Inferior parietal cortex (tissue), 1 donor: ENCODE measurements at regions not wholly inside any gene's neighbourhood (a gene's known extent, or its start where the extent isn't known, plus 50 kb on each side); places are given as distances from the start of the nearest gene placed in this dataset.
A peak's percentile ranks its signal among the peaks of the same experiment; 100 is the strongest.
"Not testable (repeated sequence)": the region's sequence is repeated elsewhere in the genome, so short reads cannot be mapped to it uniquely, and the experiment has no call there.

Experiments
- DNase-seq: peaks from one replicate; pipeline ENCODE4 v3.0.0-alpha.2; 2016; ENCODE audit errors: extremely low spot score

- DNase-seq, result no peak
Observed at GRCh38 chrX:43224496-43224895, 431.6 kb upstream of the MAOA start.

GRCh38 chrX:43225626-43226328 is 430.3 kb upstream of the MAOA start:
- DNase-seq, result no peak

GRCh38 chrX:43238461-43238945 is 417.6 kb upstream of the MAOA start:
- peak; percentile 1 for DNase-seq

GRCh38 chrX:43239356-43239755 is 416.7 kb upstream of the MAOA start:
- no peak for DNase-seq

GRCh38 chrX:43255596-43255995 is 400.5 kb upstream of the MAOA start:
- no peak for DNase-seq

GRCh38 chrX:43266487-43266886 is 389.6 kb upstream of the MAOA start:
- DNase-seq, result no peak

GRCh38 chrX:43267652-43268051 is 388.4 kb upstream of the MAOA start:
- DNase-seq, result no peak

GRCh38 chrX:43269201-43269600 is 386.9 kb upstream of the MAOA start:
- DNase-seq, result peak; percentile 1

GRCh38 chrX:43277879-43278278 is 378.2 kb upstream of the MAOA start:
- DNase-seq, result no peak

GRCh38 chrX:43278440-43278839 is 377.7 kb upstream of the MAOA start:
- no peak for DNase-seq

GRCh38 chrX:43279341-43279808 is 376.7 kb upstream of the MAOA start:
- no peak for DNase-seq

GRCh38 chrX:43283187-43283586 is 372.9 kb upstream of the MAOA start:
- no peak for DNase-seq

GRCh38 chrX:43311625-43312024 is 344.5 kb upstream of the MAOA start:
- not testable (repeated sequence) for DNase-seq

GRCh38 chrX:43313035-43313434 is 343.1 kb upstream of the MAOA start:
- DNase-seq, result no peak

GRCh38 chrX:43314525-43314924 is 341.6 kb upstream of the MAOA start:
- DNase-seq, result no peak

- DNase-seq, result no peak
Observed at GRCh38 chrX:43315622-43316021, 340.5 kb upstream of the MAOA start.

- no peak for DNase-seq
Observed at GRCh38 chrX:43316146-43316545, 340.0 kb upstream of the MAOA start.

- DNase-seq, result no peak
Observed at GRCh38 chrX:43317378-43317777, 338.7 kb upstream of the MAOA start.

GRCh38 chrX:43328358-43328946 is 327.6 kb upstream of the MAOA start:
- no peak for DNase-seq

GRCh38 chrX:43333543-43333942 is 322.6 kb upstream of the MAOA start:
- no peak for DNase-seq

- no peak for DNase-seq
Observed at GRCh38 chrX:43345166-43345565, 310.9 kb upstream of the MAOA start.

GRCh38 chrX:43349363-43349762 is 306.7 kb upstream of the MAOA start:
- no peak for DNase-seq

- no peak for DNase-seq
Observed at GRCh38 chrX:43350935-43351334, 305.2 kb upstream of the MAOA start.
